GM19035 (cell line): ENCODE measurements at regions not wholly inside any gene's neighbourhood (a gene's known extent, or its start where the extent isn't known, plus 50 kb on each side); places are given as distances from the start of the nearest gene placed in this dataset.

Experiments used
- ATAC-seq: cut with Tn5 transposase; IDR thresholded peaks from one replicate; pipeline ENCODE4 v1.9.1; 2021; ENCODE audit not compliant: unreplicated experiment

DNA sequence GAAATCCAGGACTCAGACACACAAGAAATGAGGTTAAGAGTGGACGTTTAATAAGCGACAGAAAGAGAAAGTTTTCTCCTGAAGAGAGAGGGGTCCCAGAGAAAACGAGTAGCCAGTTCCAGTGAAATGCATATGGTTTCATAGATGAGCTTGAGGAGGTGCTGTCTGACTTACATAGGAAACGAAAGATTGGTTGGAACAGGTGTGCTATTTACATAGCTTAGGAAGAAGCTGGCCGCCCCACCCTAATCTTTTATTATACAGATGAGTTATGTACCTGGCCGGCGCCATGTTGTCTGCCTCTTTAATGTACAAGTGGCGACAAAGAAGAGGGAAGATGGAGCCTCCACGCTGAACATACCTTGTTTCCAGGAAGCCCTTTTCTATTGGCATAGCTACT is 223.0 kb downstream of the SLC6A15 start:
- ATAC-seq = no peak

DNA sequence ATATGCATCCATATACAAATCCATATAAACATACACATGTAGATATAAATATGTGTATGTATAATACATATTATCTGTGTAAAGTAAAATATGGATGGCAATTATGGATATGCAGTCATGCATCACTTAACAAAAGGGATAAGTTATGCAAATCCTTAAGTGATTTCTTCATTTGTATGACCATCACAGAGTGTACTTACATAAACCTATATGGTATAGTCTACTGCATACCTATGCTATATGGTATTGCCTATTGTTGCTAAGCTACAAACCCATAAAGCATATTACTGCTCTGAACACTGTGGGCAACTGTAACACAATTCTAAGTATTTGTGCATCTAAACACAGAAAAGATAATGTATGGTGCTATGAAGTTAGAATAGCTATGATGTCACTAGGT is 227.2 kb downstream of the SLC6A15 start:
- ATAC-seq = no peak

DNA sequence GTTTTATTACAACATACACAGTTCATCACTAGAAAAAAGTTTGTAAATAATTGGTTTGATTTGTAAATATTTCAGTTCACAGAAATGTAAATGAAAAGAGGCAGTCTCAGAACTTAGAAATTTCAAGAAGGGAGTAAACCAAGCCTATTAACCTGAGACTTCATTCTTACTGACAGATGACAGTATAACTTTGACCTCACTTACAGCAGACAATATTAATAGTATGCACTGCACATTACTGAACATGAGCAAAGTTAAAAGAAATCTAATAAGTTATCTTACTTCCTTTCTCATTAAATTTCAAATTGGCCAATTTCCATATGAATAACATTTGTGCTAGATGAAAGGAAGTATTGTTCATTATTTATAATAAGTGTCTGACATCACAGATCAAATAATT is 235.8 kb downstream of the SLC6A15 start:
- ATAC-seq = no peak

DNA sequence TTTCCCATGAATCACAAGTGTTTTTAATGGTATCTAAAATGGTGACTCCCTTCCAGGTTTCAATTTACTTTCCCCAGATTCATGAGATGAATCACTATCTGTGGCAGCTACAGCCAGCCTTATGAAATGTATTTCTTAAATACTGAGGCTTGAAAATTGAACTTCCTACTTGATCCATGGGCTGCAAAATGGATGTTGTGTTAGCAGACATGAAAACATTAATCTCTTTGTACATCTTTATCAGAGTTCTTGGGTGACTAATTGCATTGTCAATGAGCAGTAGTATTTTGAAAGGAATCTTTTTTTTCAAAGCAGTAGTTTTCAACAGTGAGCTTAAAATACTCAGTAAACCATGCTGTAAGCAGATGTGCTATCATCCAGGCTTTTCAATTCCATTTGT is 250.8 kb downstream of the SLC6A15 start:
- ATAC-seq = no peak

DNA sequence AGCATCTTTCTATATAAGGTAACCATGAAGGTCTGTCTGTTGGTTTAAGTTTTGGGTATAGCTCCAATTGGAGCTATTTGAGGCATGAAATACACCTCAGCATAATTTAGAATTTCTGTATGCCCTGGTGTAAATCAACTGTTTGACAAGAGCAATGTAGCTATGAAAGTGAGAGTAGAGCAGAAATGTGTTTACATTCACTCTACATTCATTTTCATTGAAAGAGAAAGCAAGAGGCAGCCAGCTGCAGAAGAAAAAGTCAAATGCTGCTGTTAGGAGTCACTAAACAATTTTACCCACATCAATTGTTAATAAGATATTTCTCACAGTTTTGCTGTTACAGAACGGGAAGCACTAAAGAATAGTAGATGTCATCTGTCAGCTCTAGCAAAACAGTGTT is 252.5 kb downstream of the SLC6A15 start:
- ATAC-seq = no peak

DNA sequence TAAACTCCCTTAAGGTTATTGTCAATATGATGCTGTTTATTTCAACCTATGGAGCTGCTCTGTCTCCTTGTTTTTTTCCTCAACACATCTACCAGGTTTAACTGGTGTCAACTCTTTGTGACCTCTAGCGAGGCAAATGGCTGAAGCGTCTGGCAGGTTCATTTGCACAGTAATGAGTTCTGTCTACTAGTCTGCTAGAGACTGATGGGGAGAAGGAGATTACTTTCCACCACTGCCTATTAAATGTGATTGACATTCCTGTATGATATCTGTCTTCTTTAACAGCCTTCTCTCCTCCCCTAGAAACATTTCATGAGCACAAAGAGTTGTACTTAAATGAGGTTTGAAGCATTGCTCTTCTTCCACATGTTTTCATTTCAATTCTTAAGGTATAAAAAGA is 253.7 kb downstream of the SLC6A15 start:
- ATAC-seq = no peak

DNA sequence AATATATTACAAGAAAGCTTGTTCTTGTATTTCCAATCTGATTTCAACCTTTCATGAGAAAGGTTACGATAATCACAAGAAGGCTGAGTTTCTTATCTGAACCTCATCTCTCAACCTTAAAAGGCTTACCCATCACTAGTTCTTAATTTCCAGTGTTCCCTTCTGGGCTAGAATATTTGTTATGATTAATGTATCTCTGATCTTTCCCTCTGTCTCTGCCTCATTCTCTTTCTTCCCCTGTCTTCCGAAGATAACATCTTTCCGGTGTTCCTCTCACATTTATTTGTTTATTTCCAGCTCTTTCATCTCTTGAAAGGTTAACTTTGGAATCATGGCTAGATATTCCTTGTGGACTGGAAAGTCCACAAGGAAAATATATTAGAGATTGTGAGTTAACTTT is 255.9 kb downstream of the SLC6A15 start:
- no peak for ATAC-seq

DNA sequence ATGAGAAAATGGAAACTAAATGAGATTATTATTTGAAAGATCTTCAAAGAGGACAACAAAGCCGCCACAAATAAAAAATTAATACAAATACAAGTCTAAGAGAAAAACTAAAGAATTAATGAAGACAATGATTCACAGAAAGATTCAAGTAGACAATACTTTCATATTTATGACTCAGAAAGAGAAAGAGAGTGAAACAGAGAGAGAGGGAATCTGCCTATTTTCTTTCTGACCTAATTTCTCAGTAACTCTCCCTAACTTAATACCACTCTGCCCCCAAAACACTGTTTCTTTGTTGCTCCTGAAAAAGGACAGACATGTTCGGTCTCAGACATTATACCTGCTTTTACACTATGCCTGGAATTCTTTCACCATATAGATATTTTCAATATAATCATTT is 259.1 kb downstream of the SLC6A15 start:
- ATAC-seq = no peak

DNA sequence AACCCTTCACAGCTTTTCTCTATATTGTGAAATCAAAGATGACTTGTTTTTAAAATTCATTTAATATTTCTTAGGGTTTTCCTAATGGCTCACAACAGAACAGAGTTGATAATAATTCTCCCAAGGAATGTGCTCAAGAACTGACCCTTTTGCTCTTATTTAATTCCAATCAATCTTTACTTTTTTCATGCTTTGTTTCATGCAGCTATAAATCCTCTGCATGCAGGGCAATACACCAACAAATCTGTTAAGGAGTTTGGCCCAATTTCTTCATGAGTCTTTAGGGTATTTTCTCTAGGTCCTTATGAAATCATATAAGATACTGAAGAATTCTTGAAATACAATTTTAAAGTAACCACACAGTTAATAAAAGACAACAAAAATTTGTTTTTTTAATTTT is 264.2 kb downstream of the SLC6A15 start:
- ATAC-seq = no peak

DNA sequence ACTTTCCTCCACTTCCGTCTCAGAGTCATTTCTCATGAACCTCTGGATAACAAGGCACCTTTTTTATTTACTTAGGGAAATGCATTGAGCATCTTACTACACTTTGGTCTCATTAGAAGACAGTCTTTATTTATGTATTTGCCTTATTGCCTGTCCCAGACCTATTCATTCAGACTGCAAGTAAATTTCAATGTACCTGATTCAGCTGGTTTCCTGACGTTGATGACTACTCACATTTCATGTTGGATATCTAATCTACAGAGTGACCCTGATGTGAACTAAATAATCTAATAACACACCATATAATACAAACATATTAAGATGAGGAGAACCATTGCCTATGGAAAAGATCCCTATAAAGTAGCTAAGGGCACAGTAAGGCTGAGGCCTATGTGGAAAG is 267.7 kb downstream of the SLC6A15 start:
- no peak for ATAC-seq

DNA sequence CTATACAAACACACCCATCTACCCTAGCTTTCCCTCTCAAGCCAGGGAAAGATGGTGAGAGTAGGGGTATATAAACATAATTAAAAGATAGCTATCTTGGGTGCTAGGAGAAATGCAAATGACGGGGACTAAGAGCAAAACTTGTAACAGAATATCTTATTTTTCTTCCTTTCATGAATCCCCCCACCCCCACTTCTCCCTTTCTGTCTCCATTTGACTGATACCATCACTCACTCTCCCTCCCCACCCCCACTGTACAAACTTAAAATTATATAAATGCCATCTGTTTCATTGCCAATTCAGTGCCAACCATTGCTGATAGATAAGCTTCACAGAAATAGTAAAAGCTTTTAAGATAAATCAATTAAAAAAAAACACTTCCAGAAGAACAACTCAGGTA is 268.6 kb downstream of the SLC6A15 start:
- no peak for ATAC-seq

DNA sequence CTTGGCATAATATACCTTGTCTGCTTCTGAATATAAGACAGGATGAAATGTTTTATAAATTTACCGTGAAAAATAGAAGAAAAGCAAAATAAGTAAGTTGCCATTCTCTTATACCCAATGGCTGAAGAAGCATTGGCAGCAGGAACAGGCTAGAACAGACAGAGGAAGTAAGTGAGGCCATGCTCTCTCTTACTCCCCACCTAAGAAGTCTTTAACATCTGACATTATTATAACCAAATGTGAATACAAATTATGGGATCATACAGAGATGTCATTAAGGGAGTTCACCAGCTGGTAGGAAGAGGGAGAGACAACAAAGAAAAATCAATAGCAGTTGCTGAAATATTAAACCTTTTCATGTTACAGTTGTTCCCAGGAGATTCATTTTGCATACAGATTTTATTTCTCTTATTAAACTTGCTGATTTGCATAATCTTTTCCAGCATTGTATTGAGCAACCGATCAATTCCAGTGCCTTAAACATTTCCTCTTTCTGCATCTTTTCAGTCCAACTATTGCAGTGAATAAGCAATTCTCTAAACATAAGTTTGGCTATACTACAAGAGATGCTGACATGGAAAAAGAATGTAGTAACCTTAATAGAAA is 270.6 kb downstream of the SLC6A15 start:
- no peak for ATAC-seq

DNA sequence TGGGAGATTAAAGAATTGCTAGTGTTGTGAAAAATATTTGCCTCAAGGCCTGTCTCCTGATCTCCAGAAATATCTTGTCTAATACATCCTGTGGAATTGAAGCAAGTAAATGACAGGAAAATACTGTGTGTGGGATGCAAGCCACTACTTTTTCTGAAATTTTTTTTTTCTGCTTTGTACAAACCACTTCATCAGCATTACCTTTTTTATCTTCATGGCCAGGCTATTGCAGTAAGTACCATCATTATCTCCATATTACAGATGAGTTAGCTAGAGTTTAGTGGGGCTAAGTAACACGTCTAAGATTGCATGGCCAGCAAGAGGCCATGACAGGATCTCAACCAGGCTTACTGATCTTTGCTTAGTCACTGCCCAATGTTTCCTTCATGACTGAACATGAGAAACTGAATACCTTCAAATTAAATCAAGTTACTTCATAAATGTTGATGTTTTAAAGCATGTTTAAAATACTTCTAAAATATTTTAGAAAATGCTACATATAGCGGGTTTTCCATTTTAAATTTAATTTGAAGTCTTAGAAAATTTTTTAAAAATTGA is 273.7 kb downstream of the SLC6A15 start:
- ATAC-seq = no peak

DNA sequence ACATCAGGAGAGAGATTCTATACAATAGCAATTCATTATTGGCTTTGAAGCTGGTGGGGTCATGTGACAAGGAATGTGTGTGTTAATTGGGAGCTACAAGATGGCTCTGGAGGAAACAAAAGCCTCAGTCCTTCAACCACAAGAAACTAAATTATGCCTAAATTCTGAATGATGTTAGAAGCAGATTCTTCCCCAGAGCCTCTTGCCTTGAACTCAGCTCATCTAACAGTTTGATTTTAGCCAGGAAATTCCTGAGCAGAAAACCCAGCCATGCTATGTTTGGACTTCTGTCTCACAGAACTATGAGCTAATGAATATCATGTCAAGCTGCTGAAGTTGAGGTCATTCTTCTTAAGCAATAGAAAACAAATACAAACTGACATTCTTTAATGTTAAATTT is 274.7 kb downstream of the SLC6A15 start:
- ATAC-seq = no peak

DNA sequence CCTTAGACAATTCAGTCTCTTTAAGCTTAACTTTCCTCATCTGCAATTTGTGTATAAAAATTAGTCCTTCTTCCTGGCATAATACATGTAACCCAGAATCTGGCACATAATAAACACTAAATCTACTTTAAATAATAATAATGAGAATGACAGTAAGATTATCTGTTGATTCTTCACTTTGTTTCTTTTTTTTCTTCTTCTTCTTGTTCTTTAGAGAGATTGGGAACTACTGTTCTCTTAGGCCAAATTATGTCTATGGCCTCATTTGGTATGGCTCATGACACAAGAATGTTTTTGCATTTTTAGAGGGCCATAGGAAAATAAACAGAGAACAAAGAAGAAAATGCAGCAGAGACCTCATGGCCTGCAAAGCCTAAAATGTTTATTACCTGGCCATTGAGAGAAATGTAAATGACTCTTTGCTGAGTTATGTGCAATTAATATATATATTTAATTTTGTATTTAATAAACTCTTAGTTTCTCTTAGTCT is 275.8 kb downstream of the SLC6A15 start:
- ATAC-seq = no peak

DNA sequence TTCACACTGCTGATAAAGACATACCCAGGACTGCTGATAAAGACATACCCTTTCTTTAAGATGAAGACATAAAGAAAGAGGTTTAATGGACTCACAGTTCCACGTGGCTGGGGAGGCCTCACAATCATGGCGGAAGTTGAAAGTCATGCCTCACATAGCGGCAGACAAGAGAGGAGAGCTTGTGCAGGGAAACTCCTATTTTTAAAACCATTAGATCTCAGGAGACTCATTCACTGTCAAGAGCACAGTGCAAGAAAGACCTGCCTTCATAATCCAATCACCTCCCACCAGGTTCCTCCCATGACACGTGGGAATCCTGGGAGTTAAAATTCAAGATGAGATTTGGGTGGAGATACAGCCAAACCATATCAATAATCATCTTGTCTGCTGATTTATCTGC is 278.1 kb downstream of the SLC6A15 start:
- ATAC-seq = no peak

DNA sequence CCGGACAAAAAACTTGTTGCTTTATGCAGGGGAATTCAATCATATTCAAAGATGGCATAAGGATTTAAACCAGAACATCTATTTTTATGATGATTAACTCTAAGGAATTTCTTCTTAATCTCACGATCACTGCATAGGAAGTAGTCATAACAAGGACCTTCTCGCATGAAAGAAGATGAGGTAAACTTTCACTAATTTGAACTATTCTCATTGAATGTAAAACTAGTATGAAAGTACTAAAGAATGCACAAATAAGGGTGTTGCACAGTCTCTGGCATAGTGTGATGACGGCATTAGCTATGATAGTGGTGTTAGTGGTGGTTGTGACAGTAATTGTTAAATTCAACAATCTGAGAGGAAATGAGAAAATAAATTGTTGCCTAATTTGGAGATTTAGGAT is 280.0 kb downstream of the SLC6A15 start:
- ATAC-seq = no peak

DNA sequence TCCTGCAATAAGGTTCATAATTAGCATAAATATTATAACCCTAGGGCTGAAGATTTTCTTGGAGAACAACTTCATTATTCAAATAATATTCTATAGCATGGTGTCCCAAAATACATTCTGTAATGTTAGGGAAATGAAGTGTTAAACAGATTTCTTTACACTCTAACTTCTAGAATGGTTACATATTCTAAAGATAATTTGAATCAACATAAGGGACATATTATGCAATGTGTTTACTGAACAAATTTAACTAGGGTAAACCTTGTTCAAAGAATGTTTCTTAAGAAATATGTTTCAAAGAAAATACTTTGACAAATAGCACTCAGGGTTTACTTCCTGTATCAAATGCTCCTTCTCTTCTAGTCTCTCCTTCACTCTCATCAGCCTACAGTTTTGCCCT is 281.6 kb downstream of the SLC6A15 start:
- ATAC-seq = no peak

DNA sequence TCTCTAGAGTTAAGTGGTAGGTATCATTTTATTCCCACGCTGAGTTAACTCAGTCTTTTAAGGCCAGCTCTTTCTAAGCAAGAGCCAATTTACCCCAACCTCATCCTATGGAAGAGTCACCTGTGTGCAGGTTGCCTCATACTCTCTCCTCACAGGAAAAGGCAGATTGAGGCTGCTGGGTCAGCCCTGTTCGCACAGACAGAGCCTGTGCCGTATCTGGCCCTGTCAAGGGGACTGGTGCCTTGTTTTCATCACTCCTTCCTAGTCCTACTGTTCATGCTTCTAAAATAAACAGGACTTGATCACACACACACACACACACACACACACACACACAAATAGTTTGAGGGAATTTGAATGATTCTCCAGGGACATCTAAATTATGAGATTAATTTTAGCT is 285.0 kb downstream of the SLC6A15 start:
- ATAC-seq = no peak

DNA sequence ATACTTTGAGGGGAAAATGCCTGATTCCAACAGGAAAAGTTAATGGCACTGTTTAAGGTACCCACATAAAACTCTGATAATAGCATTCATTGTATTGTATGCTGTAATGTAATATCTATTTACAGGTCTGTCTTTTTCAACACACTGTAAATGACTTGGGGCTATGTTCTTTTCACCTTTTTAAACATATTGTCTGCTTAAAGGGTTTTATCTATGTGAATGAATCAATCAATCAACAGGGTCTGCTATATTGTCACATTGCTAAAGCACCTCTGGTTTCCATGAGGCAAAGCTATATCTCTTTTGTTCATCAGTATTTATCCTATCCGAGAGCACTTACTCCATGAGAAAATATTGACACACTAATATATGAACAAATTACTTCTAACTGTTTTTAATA is 288.0 kb downstream of the SLC6A15 start:
- no peak for ATAC-seq

DNA sequence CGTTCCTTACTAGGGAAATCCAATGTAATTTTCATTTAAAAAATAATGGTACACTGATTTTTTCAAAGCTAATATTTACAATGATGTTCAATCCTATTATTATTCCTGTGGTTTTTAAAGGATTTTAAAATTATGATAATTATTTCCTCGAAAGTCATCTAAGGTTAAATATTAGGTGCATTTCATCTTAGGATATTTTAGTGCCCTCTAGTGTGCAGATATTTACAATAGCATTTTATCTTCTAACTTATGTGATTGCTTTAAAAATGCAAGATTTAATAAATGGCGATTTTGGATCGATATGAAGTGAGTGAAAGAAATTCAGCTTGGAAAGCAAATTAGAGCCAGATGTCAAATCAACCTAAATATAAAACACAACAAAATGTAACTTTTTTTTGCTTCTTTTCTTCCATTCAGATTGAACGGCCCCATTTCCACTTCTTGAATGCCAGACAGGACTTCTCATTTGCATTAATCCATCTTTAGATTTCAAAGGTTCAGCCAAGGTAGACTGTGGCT is 293.5 kb downstream of the SLC6A15 start:
- ATAC-seq = no peak

DNA sequence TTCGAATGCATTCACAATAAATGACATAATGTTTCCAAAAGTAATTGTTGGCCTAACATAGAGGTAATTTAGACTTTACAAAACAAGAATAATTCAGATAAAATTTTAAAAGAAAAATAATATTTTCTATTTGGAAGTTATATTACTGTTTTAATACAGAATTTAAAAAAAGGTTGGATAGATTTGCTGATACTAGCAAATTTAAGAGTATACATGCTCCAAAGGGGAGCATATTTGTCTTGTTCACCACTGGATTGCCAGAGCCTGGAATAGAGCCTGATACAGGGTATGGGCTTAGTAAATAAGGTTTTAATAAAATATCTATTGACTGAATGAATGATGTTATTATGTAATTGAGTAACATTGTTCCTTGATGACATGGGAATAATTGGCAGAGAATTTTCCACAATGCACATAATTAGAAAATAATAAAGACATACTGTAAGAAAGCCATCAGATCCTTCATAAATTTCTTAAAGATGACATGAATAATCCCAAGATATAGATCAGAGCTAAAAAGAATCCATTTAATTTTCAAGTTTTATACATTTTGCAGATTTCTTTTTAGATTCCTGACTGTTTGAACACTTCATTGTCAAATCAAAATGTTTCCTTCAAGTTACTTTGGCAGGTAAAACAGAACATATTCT is 305.3 kb downstream of the SLC6A15 start:
- ATAC-seq = no peak

DNA sequence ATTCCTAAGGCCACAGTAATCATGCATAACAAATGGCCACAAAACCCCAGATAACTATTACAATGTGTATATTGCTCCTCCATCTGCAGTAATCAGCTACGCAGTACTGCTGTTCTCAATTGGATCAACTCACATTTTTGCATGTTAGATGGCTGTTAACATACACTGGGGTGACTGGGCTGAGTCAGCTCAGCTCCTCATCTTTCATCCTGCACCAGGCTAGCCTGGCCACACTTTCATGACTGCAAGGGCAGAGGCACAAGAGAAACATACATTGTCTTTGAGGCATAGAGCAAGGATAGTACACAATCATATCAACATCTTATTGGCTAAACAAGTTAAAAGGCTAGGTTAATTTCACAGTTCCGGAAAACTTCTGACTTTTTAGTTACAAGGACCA is 306.6 kb downstream of the SLC6A15 start:
- ATAC-seq = no peak
